LNCAP (cell line): ENCODE measurements at regions not wholly inside any gene's neighbourhood (a gene's known extent, or its start where the extent isn't known, plus 50 kb on each side); places are given as distances from the start of the nearest gene placed in this dataset.

Source experiments
- CTCF ChIP-seq: fragments of 450-650 bp; IDR thresholded peaks from 2 replicates; pipeline ENCODE4 v1.5.1; 2017; ENCODE audit warnings: mild to moderate bottlenecking

- no peak for TF ChIP-seq CTCF
Observed at GRCh38 chr5:107272509-107272908, 398.2 kb downstream of the EFNA5 start.

- no peak for TF ChIP-seq CTCF
Observed at GRCh38 chr5:107271682-107272350, 398.9 kb downstream of the EFNA5 start.

GRCh38 chr5:107270561-107270960 is 400.2 kb downstream of the EFNA5 start:
- TF ChIP-seq CTCF = no peak

- no peak for TF ChIP-seq CTCF
Observed at GRCh38 chr5:107269678-107270077, 401.1 kb downstream of the EFNA5 start.

- TF ChIP-seq CTCF = no peak
Observed at GRCh38 chr5:107269256-107269655, 401.5 kb downstream of the EFNA5 start.

- TF ChIP-seq CTCF = no peak
Observed at GRCh38 chr5:107268241-107268640, 402.5 kb downstream of the EFNA5 start.

GRCh38 chr5:107266100-107266499 is 404.6 kb downstream of the EFNA5 start:
- no peak for TF ChIP-seq CTCF

- no peak for TF ChIP-seq CTCF
Observed at GRCh38 chr5:107265193-107265592, 405.5 kb downstream of the EFNA5 start.
